Stimulated activated CD4-positive, alpha-beta T cell treated with anti-CD3 and anti-CD28 coated beads, Interleukin-12 subunit alpha, Interleukin-12 subunit beta, amount 100 ng/mL, for 48 hours (primary cell): ENCODE measurements at regions not wholly inside any gene's neighbourhood (a gene's known extent, or its start where the extent isn't known, plus 50 kb on each side); places are given as distances from the start of the nearest gene placed in this dataset.
"Not testable (repeated sequence)": the region's sequence is repeated elsewhere in the genome, so short reads cannot be mapped to it uniquely, and the experiment has no call there.

Experiments
- DNase-seq, 3 donors: peaks; one replicate each; pipeline ENCODE4 v3.0.0-alpha.2; 2020; ENCODE audit warnings: low read depth in 2 of 3, low spot score in 1 of 3

- not testable (repeated sequence) for DNase-seq
These were observed 669.7 kb downstream of the TYW1 start for GRCh38 chr7:67666359-67666758.

DNA sequence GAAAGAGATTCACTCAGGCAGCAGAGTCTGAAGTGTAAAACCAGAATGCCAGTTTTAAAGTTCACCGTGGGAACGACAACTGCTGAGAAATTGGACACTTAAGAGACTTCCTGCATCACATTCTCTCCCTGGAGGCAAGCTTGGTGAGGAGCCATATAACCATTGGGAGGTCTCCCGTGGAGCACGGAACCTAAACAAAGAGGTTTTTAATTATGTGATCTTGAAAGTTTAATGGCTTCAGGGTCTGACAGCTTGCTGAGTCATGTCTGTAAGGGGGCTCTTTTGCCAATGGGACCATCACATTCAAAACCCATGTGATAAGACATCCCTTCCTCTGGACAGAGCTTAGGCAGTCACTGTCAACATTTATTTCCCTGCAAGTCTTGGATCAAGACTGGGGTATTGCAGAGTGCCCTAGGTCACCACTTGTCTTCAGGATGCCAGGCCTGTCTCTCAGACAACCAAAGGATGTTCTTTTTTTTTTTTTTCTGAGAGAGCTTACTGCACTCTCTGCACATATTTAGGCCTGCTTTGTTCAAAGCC, 674.4 kb downstream of the TYW1 start:
- no peak for DNase-seq

DNA sequence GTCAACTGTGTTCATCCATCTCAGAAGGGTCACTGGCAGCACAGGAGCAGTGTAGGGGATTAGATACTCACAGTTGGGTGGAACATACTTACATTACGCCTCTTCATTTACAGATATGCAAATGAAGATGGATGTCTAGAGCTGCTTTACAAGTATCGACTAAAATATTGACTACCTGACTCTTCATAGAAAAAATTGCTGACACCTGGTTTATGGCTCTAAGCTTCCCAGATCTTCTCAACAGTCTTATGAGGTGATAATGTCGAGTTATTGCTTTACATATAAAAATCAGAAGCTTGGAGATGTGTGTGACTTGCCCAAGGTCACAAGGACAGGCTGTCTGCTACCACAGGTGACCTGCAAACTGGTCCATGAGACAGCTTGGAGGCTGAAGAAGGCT, 677.2 kb downstream of the TYW1 start:
- no peak for DNase-seq

DNA sequence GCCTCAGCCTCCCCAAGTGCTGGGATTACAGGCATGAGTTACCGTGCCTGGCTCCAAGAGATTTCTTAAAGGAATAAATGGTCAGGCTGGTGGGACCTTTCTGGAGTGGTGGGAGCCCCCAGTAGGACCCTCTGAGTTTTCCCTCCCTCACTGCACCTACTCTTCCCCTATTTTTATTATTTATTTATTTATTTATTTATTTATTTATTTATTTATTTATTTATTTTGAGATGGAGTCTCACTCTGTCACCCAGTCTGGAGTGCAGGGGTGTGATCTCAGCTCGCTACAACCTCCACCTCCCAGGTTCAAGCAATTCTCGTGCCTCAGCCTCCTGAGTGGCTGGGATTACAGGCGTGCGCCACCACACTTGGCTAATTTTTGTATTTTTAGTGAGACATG, 678.2 kb downstream of the TYW1 start:
- not testable (repeated sequence) for DNase-seq

DNA sequence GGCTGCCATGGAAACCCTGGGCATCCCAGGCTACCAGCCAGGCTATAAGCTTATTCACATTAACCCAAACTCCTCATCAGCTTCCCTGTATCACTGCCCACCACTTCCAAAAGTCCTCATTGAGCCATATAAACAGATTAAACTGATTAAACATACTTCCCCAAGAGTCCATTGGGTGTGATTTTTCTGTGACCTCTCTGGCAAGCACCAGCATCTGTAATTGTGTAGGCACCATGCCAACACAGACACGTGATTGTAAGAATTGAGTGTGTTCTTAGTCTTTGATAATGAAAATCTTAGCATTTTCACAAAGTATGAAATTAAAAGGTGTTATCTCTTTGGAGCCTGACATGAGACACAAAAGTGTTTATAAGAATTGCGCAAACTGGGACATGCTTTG, 679.3 kb downstream of the TYW1 start:
- DNase-seq: no peak

- DNase-seq: no peak
These were observed 681.8 kb downstream of the TYW1 start for GRCh38 chr7:67678419-67678818.

DNA sequence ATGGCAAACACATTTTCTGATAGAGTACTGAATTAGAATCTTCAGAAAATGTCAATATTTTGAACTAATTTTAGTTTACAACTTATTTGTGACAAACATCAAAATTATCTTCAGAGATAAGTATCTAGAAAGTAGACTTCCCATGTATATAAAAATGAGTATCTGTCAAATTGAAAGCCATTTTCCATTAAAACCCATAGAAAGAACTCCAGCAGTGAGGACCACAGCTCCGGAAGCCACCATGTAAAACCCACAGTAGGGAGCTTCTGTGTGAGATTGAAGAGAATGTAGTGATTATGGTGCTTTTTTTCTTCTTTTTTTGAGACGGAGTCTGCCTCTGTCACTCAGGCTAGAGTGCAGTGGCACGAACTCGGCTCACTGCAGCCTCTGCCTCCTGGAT, 687.0 kb downstream of the TYW1 start:
- DNase-seq: no peak

- no peak for DNase-seq
These were observed 694.1 kb downstream of the TYW1 start for GRCh38 chr7:67690700-67691099.

- no peak for DNase-seq
These were observed 695.8 kb downstream of the TYW1 start for GRCh38 chr7:67692425-67692824.

DNA sequence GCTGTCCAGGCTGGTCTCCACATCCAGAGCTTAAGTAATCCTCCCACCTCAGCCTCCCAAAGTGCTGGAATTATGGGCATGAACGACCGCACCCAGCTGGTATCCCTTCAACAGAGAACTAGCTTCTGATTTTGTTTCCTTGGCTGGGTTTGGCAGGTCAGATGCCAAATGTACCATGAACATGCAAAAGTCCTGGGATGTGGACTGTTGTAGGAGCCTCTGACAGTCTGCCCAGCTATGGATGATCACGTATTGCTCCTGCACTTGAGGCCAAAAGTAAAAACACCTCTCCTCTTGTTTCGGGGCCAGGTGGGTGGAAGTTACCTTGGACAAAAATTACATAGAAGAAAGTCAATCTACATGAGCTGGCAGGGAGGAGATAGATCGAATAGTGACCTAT, 699.5 kb downstream of the TYW1 start:
- no peak for DNase-seq

GRCh38 chr7:67696878-67697277, 700.2 kb downstream of the TYW1 start:
- DNase-seq: no peak

- DNase-seq: no peak
These were observed 701.7 kb downstream of the TYW1 start for GRCh38 chr7:67698354-67698753.

DNA sequence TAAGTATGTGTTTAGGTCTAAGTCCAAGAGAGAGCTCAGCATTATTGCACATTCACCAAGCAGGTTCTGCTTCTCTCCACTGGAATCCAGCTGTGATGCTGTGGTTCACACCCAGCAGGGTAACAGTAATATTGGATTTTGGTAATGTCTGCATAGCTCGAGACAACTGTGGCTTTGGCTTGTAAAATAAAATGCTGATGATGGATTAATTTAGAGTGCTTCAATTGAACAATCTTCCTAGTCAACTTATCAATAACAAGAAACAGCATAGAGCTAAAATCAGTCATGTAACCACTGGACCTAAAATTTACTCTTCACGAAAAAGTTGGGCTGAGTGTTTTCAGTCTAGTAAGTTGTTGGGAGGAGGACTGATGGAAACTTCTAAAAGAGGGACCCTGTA, 709.2 kb downstream of the TYW1 start:
- no peak for DNase-seq

- DNase-seq: no peak
These were observed 715.1 kb downstream of the TYW1 start for GRCh38 chr7:67711706-67712105.

DNA sequence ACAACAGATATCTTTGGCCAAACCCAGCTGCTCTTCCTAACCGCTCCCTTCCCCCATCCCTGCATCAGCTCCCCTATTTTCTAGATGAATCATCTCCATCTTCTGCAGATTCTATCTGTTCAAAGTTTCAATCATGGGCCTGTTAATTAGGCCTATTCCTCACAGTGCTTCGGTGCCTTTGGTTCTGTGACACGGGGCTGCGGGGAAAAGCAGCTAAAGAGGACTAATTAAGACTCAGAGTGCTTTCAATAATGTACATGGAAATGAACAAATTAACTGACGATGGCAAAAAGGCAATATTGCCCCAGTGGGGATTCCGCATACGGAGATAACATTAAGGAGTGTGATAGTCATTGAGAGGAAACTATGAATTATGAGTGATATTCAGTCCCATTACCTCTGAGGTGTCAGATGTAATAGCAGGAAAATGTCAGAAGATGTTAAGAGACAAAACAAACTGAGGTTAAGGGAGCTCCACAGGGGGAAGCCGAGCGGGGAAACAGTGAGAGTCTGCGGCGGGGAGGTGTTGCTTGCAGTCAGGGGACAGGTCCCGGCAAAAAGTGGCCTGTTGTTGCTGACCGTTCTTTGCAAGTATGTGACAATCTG, 716.9 kb downstream of the TYW1 start:
- no peak for DNase-seq

GRCh38 chr7:67716729-67717128, 720.1 kb downstream of the TYW1 start:
- DNase-seq: no peak

DNA sequence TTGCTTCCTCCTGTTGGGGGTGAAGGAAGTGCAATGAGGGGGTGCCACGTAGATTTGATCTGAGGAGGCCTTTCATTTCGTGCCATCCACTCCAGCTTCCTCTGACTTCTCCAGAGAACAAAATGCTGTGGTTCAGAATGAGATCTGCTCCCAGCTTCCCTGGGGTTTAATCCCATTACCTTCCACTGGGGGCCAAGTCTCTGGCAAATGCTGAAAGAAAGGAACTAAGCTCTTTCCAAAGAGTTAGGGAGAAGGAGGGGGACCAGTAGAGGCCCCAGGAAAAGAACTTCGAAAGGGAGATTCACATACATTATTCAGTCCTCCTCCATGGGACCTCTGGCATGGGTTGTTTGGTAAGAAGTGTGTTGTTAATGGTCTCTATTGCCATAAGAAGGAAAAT, 727.0 kb downstream of the TYW1 start:
- DNase-seq: no peak

GRCh38 chr7:67724435-67724834, 727.8 kb downstream of the TYW1 start:
- no peak for DNase-seq

DNA sequence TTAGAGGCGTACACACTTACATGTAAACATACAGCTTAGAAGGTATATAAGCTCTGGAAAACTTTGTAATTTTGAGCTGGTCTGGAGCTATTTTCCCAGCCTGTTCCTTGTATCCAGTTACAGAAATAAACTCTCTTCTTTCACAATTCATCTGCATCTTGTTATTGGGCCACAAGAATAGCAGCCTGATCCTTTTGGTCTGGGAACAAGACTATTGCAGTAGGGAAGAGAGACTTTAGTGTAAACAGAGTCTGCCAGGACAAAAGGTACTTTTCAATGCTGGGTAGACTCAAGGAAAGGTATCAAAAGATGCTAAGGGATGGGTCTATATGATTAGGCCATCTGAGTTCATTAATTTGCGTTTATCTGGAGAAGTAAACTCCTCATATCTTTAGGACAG, 728.3 kb downstream of the TYW1 start:
- DNase-seq: no peak

- DNase-seq: no peak
These were observed 728.8 kb downstream of the TYW1 start for GRCh38 chr7:67725423-67725822.

- no peak for DNase-seq
These were observed 733.1 kb downstream of the TYW1 start for GRCh38 chr7:67729771-67730170.

- no peak for DNase-seq
These were observed 735.1 kb downstream of the TYW1 start for GRCh38 chr7:67731704-67732103.

- no peak for DNase-seq
These were observed 736.3 kb downstream of the TYW1 start for GRCh38 chr7:67732898-67733297.

- no peak for DNase-seq
These were observed 741.5 kb downstream of the TYW1 start for GRCh38 chr7:67738145-67738544.
